Effector memory CD8-positive, alpha-beta T cell (primary cell): ENCODE measurements at regions not wholly inside any gene's neighbourhood (a gene's known extent, or its start where the extent isn't known, plus 50 kb on each side); places are given as distances from the start of the nearest gene placed in this dataset.
A peak's percentile ranks its signal among the peaks of the same experiment; 100 is the strongest.
"Not testable (repeated sequence)": the region's sequence is repeated elsewhere in the genome, so short reads cannot be mapped to it uniquely, and the experiment has no call there.

Experiments used
- ATAC-seq: fragments of 150-1000 bp; cut with Tn5 transposase; replicated peaks from 2 replicates; pipeline ENCODE4 v1.10.0; 2021; ENCODE audit warnings: mild to moderate bottlenecking, moderate library complexity
- DNase-seq, 3 experiments: peaks; one replicate each; pipeline ENCODE4 v3.0.0; 2021
- H3K27ac Mint-ChIP-seq, 2 donors: one replicate each; pipeline ENCODE4 v1.8.0; 2022; ENCODE audit warnings: mild to moderate bottlenecking in 2 of 2, mixed read lengths in 2 of 2, moderate library complexity in 2 of 2
- H3K27me3 Mint-ChIP-seq, 2 donors: one replicate each; pipeline ENCODE4 v1.8.0; 2022; ENCODE audit warnings: mixed read lengths in 2 of 2
- H3K36me3 Mint-ChIP-seq: one replicate; pipeline ENCODE4 v1.8.0; 2022; ENCODE audit warnings: mild to moderate bottlenecking, moderate library complexity, mixed read lengths; ENCODE audit not compliant: insufficient read depth
- H3K4me1 Mint-ChIP-seq, 2 donors: one replicate each; pipeline ENCODE4 v1.8.0; 2022; ENCODE audit warnings: low read depth in 2 of 2, mixed read lengths in 2 of 2
- H3K4me3 Mint-ChIP-seq, 2 donors: one replicate each; pipeline ENCODE4 v1.8.0; 2022; ENCODE audit warnings: mild to moderate bottlenecking in 2 of 2, mixed read lengths in 2 of 2, moderate library complexity in 2 of 2
- H3K9me3 Mint-ChIP-seq, 2 donors: one replicate each; pipeline ENCODE4 v1.8.0; 2022; ENCODE audit warnings: mixed read lengths in 2 of 2

GRCh38 chr10:118448744-118449143, 106.6 kb upstream of the FAM204A start:
- Mint-ChIP-seq H3K36me3 (no peaks in the 10 kb centered on the region), H3K27ac (no peak overlapping the region), H3K27me3 (peaks cover 63 to 68% of the 10 kb centered on the region in 2 donors), H3K4me3 (no peak overlapping the region), H3K9me3 (no peaks in the 10 kb centered on the region), H3K4me1 (no peaks in the 10 kb centered on the region)
- ATAC-seq (no peak), DNase-seq (no peak)

- ATAC-seq (no peak), DNase-seq (no peak)
- no peaks in the 10 kb centered on the region for H3K4me1 Mint-ChIP-seq
- H3K27ac Mint-ChIP-seq: no peak overlapping the region
- H3K9me3 Mint-ChIP-seq: no peaks in the 10 kb centered on the region
- peaks cover 4% of the 10 kb centered on the region for H3K36me3 Mint-ChIP-seq
- H3K4me3 Mint-ChIP-seq: no peak overlapping the region
- H3K27me3 Mint-ChIP-seq: peaks cover 63 to 68% of the 10 kb centered on the region in 2 donors
Observed at GRCh38 chr10:118447478-118448270, 105.5 kb upstream of the FAM204A start.

- no peaks in the 10 kb centered on the region for H3K9me3 Mint-ChIP-seq
- no peak overlapping the region for H3K4me3 Mint-ChIP-seq
- H3K4me1 Mint-ChIP-seq: no peaks in the 10 kb centered on the region
Observed at GRCh38 chr10:118445535-118445934, 103.4 kb upstream of the FAM204A start.

GRCh38 chr10:118444069-118444468, 101.9 kb upstream of the FAM204A start:
- Mint-ChIP-seq H3K27ac (no peak overlapping the region), H3K27me3 (peaks cover 50 to 60% of the 10 kb centered on the region in 2 donors), H3K4me1 (no peaks in the 10 kb centered on the region), H3K36me3 (peaks cover 7% of the 10 kb centered on the region), H3K4me3 (no peak overlapping the region), H3K9me3 (no peaks in the 10 kb centered on the region)
- ATAC-seq: no peak
- no peak for DNase-seq

More at GRCh38 chr10:118445535-118445934, 103.4 kb upstream of the FAM204A start:
- H3K27ac Mint-ChIP-seq: no peak overlapping the region
- no peak for ATAC-seq
- peaks cover 4% of the 10 kb centered on the region for H3K36me3 Mint-ChIP-seq
- no peak for DNase-seq
- H3K27me3 Mint-ChIP-seq: peaks cover 48 to 59% of the 10 kb centered on the region in 2 donors

GRCh38 chr10:118442032-118442431, 99.9 kb upstream of the FAM204A start:
- peaks cover 44 to 60% of the 10 kb centered on the region in 2 donors for H3K27me3 Mint-ChIP-seq
- H3K4me3 Mint-ChIP-seq: no peak overlapping the region
- no peak overlapping the region for H3K27ac Mint-ChIP-seq
- H3K36me3 Mint-ChIP-seq: peaks cover 7% of the 10 kb centered on the region
- H3K4me1 Mint-ChIP-seq: no peaks in the 10 kb centered on the region
- no peak for DNase-seq
- no peak for ATAC-seq
- no peaks in the 10 kb centered on the region for H3K9me3 Mint-ChIP-seq

- no peak for DNase-seq
- H3K27ac Mint-ChIP-seq: no peak overlapping the region
- H3K36me3 Mint-ChIP-seq: peaks cover 7% of the 10 kb centered on the region
- ATAC-seq: no peak
- no peaks in the 10 kb centered on the region for H3K9me3 Mint-ChIP-seq
- H3K4me1 Mint-ChIP-seq: no peaks in the 10 kb centered on the region
- no peak overlapping the region for H3K4me3 Mint-ChIP-seq
- peaks cover 41 to 61% of the 10 kb centered on the region in 2 donors for H3K27me3 Mint-ChIP-seq
Observed at GRCh38 chr10:118439824-118440223, 97.7 kb upstream of the FAM204A start.

GRCh38 chr10:118436742-118437141, 94.6 kb upstream of the FAM204A start:
- ATAC-seq (no peak), DNase-seq (no peak)
- H3K27me3 Mint-ChIP-seq: peaks cover 41 to 52% of the 10 kb centered on the region in 2 donors
- H3K4me3 Mint-ChIP-seq: no peak overlapping the region
- no peaks in the 10 kb centered on the region for H3K4me1 Mint-ChIP-seq
- no peaks in the 10 kb centered on the region for H3K9me3 Mint-ChIP-seq
- peaks cover 3% of the 10 kb centered on the region for H3K36me3 Mint-ChIP-seq
- no peak overlapping the region for H3K27ac Mint-ChIP-seq

GRCh38 chr10:118430190-118430589, 88.1 kb upstream of the FAM204A start:
- H3K27ac Mint-ChIP-seq: no peak overlapping the region
- H3K4me1 Mint-ChIP-seq: no peaks in the 10 kb centered on the region
- peaks cover 24% of the 10 kb centered on the region in 2 donors for H3K27me3 Mint-ChIP-seq
- no peaks in the 10 kb centered on the region for H3K36me3 Mint-ChIP-seq
- peaks cover 0 to 3% of the 10 kb centered on the region in 2 donors for H3K9me3 Mint-ChIP-seq
- ATAC-seq (no peak), DNase-seq (no peak)
- H3K4me3 Mint-ChIP-seq: no peak overlapping the region

- no peaks in the 10 kb centered on the region for H3K36me3 Mint-ChIP-seq
- peaks cover 0 to 3% of the 10 kb centered on the region in 2 donors for H3K4me1 Mint-ChIP-seq
- peaks cover 36 to 43% of the 10 kb centered on the region in 2 donors for H3K27me3 Mint-ChIP-seq
- H3K27ac Mint-ChIP-seq: no peak overlapping the region
- no peak overlapping the region for H3K4me3 Mint-ChIP-seq
- H3K9me3 Mint-ChIP-seq: peaks cover 0 to 4% of the 10 kb centered on the region in 2 donors
- DNase-seq (peak; percentile 23 to 38 (median 35)), ATAC-seq (peak; percentile 66)
Observed at GRCh38 chr10:118423800-118424442, 81.8 kb upstream of the FAM204A start.

- peaks cover 34 to 39% of the 10 kb centered on the region in 2 donors for H3K27me3 Mint-ChIP-seq
- no peak for ATAC-seq
- H3K9me3 Mint-ChIP-seq: peaks cover 0 to 4% of the 10 kb centered on the region in 2 donors
- no peak for DNase-seq
- no peaks in the 10 kb centered on the region for H3K36me3 Mint-ChIP-seq
- peaks cover 0 to 3% of the 10 kb centered on the region in 2 donors for H3K4me1 Mint-ChIP-seq
- no peak overlapping the region for H3K27ac Mint-ChIP-seq
- H3K4me3 Mint-ChIP-seq: no peak overlapping the region
Observed at GRCh38 chr10:118422241-118422640, 80.1 kb upstream of the FAM204A start.

- H3K4me1 Mint-ChIP-seq: not testable (repeated sequence)
Observed at GRCh38 chr10:118420049-118420448, 77.9 kb upstream of the FAM204A start.

GRCh38 chr10:118412932-118413331, 70.8 kb upstream of the FAM204A start:
- no peaks in the 10 kb centered on the region for H3K9me3 Mint-ChIP-seq
- DNase-seq (no peak), ATAC-seq (no peak)
- no peak overlapping the region for H3K4me3 Mint-ChIP-seq
- H3K36me3 Mint-ChIP-seq: no peaks in the 10 kb centered on the region
- H3K27ac Mint-ChIP-seq: no peak overlapping the region
- no peaks in the 10 kb centered on the region for H3K4me1 Mint-ChIP-seq
- peaks cover 80 to 86% of the 10 kb centered on the region in 2 donors for H3K27me3 Mint-ChIP-seq

More at GRCh38 chr10:118420049-118420448, 77.9 kb upstream of the FAM204A start:
- ATAC-seq, H3K36me3 Mint-ChIP-seq, H3K4me3 Mint-ChIP-seq, H3K9me3 Mint-ChIP-seq, H3K27ac Mint-ChIP-seq, DNase-seq: not testable (repeated sequence)
- H3K27me3 Mint-ChIP-seq: peaks cover 50 to 55% of the 10 kb centered on the region in 2 donors

GRCh38 chr10:118412132-118412760, 70.1 kb upstream of the FAM204A start:
- H3K4me3 Mint-ChIP-seq: no peak overlapping the region
- no peaks in the 10 kb centered on the region for H3K9me3 Mint-ChIP-seq
- no peak overlapping the region for H3K27ac Mint-ChIP-seq
- DNase-seq (no peak), ATAC-seq (no peak)
- H3K4me1 Mint-ChIP-seq: no peaks in the 10 kb centered on the region
- no peaks in the 10 kb centered on the region for H3K36me3 Mint-ChIP-seq
- H3K27me3 Mint-ChIP-seq: peaks cover 81 to 88% of the 10 kb centered on the region in 2 donors
